Ishikawa (cell line): ENCODE measurements at regions not wholly inside any gene's neighbourhood (a gene's known extent, or its start where the extent isn't known, plus 50 kb on each side); places are given as distances from the start of the nearest gene placed in this dataset.

Experiments used
- CEBPB ChIP-seq: IDR thresholded peaks from 2 replicates; pipeline ENCODE4 v1.6.1; 2012
- CREB1 ChIP-seq: IDR thresholded peaks from 2 replicates; pipeline ENCODE4 v1.6.1; 2012; ENCODE audit warnings: low read depth
- EGR1 ChIP-seq: IDR thresholded peaks from 2 replicates; pipeline ENCODE4 v1.6.1; 2012
- EP300 ChIP-seq: IDR thresholded peaks from 2 replicates; pipeline ENCODE4 v1.6.1; 2012; ENCODE audit warnings: borderline replicate concordance
- FOXM1 ChIP-seq: IDR thresholded peaks from 2 replicates; pipeline ENCODE4 v1.6.1; 2012; ENCODE audit warnings: low read depth, borderline replicate concordance
- NFIC ChIP-seq: IDR thresholded peaks from 2 replicates; pipeline ENCODE4 v1.6.1; 2012
- RAD21 ChIP-seq: IDR thresholded peaks from 2 replicates; pipeline ENCODE4 v1.6.1; 2012; ENCODE audit warnings: low read depth
- TAF1 ChIP-seq: IDR thresholded peaks from 2 replicates; pipeline ENCODE4 v1.6.1; 2012; ENCODE audit warnings: low read depth, mild to moderate bottlenecking
- TCF12 ChIP-seq: IDR thresholded peaks from 2 replicates; pipeline ENCODE4 v1.6.1; 2012; ENCODE audit warnings: low read depth
- TEAD4 ChIP-seq: IDR thresholded peaks from 2 replicates; pipeline ENCODE4 v1.6.1; 2012
- YY1 ChIP-seq: IDR thresholded peaks from 2 replicates; pipeline ENCODE4 v1.6.1; 2012; ENCODE audit warnings: low read depth
- ZBTB7A ChIP-seq: IDR thresholded peaks from 2 replicates; pipeline ENCODE4 v1.6.1; 2012; ENCODE audit warnings: low read depth
- TF ChIP-seq, protein P1 (sequence below): IDR thresholded peaks from 2 replicates; pipeline ENCODE4 v1.6.1; 2012
- TF ChIP-seq, protein P2 (sequence below): IDR thresholded peaks from 2 replicates; pipeline ENCODE4 v1.6.1; 2012; ENCODE audit warnings: low read depth, mild to moderate bottlenecking
- TF ChIP-seq, protein P3 (sequence below): IDR thresholded peaks from 2 replicates; pipeline ENCODE4 v1.6.1; 2012

DNA sequence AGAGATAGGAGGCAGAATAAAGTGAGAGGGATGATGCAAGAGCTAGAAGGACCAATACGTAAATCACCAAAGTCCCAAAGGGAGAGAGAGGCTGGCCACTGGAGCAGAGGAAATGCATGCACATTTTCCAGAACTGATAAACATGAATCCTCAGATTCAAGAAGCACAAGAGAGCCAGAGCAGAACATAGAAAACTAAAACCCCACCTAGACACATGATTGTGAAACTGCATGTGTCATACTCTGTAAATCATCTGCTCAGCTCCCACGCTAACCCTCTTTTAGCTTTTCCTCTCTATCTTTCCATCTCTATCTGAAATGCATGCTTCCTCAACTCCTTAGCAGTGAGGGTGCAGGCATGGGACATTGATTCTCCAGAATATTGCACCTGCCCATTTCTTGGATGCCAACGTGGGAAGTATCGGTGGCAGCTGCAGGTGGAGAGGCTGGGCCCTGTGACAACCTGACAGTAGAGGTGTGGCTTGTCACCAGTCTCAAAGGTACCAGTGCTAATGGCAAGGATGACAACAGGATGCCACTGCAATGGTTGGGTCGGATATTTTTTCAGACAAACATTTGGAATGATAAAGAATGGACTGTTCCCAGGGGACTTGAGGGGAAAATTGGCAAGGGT is 89.3 kb upstream of the OTOS start:
- no peak for TF ChIP-seq CREB1
- TF ChIP-seq, protein P1, sequence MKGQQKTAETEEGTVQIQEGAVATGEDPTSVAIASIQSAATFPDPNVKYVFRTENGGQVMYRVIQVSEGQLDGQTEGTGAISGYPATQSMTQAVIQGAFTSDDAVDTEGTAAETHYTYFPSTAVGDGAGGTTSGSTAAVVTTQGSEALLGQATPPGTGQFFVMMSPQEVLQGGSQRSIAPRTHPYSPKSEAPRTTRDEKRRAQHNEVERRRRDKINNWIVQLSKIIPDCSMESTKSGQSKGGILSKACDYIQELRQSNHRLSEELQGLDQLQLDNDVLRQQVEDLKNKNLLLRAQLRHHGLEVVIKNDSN = no peak
- TF ChIP-seq NFIC = no peak
- TF ChIP-seq RAD21 = no peak
- TF ChIP-seq CEBPB = no peak
- no peak for TF ChIP-seq ZBTB7A
- TF ChIP-seq, protein P2, sequence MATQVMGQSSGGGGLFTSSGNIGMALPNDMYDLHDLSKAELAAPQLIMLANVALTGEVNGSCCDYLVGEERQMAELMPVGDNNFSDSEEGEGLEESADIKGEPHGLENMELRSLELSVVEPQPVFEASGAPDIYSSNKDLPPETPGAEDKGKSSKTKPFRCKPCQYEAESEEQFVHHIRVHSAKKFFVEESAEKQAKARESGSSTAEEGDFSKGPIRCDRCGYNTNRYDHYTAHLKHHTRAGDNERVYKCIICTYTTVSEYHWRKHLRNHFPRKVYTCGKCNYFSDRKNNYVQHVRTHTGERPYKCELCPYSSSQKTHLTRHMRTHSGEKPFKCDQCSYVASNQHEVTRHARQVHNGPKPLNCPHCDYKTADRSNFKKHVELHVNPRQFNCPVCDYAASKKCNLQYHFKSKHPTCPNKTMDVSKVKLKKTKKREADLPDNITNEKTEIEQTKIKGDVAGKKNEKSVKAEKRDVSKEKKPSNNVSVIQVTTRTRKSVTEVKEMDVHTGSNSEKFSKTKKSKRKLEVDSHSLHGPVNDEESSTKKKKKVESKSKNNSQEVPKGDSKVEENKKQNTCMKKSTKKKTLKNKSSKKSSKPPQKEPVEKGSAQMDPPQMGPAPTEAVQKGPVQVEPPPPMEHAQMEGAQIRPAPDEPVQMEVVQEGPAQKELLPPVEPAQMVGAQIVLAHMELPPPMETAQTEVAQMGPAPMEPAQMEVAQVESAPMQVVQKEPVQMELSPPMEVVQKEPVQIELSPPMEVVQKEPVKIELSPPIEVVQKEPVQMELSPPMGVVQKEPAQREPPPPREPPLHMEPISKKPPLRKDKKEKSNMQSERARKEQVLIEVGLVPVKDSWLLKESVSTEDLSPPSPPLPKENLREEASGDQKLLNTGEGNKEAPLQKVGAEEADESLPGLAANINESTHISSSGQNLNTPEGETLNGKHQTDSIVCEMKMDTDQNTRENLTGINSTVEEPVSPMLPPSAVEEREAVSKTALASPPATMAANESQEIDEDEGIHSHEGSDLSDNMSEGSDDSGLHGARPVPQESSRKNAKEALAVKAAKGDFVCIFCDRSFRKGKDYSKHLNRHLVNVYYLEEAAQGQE = no peak
- no peak for TF ChIP-seq YY1

DNA sequence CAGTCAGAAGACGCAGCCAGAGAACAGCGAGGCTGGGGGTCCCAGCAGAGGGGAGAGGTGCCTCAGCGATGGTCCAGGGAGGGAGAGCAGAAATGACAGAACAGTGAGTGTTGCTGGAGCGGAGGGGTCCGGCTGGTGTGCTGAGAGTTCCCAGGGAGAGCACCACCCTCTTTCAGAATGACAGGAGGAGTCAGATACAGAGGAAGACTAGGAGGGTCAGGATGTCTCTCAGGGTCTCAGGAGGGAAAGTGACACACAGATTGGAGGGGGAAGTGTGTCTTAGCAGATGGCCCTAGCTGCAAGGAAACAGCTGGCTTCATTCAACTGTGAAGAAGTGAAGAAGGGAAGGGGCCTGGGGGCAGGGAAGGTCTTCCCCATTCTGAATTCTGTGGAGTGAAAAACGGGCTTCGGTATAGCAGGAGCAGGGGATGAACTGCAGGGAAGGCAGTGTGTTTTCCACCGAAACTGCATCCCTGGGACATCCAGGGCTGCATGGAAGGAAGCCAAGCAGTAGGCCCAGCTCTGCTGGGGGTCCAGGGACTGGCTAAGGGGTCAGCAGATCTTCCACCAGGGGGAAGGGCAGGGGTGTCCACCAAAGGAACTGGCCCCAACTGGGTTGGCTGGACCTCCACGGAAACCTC is 90.0 kb upstream of the OTOS start:
- TF ChIP-seq EP300 = no peak
- no peak for TF ChIP-seq TCF12
- no peak for TF ChIP-seq YY1
- TF ChIP-seq ZBTB7A = no peak
- no peak for TF ChIP-seq CEBPB
- TF ChIP-seq NFIC = no peak
- TF ChIP-seq CREB1 = no peak
- TF ChIP-seq RAD21 = no peak
- TF ChIP-seq FOXM1 = no peak
- TF ChIP-seq TEAD4 = no peak
- TF ChIP-seq, protein P2 = no peak
- no peak for TF ChIP-seq EGR1
- TF ChIP-seq, protein P1 = no peak

DNA sequence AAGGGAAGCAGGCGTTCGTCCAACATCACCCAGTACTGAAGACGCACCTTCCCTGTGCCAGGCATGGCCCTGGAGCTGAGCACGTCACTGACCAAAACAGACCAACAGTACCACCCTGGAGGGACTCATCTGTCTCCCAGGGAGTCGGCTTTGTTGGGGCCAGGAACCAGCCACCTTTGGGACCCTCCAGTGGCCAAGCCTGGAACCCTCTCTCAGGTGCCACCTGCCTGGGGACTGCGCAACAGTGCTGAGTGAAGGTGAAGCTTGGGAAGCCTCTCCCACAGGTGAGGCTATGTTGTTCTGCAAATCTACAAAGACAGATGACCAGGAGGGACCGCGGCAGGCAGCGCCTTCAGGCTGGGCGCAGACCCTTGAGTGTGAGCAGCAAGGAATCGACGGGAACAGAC is 91.4 kb upstream of the OTOS start:
- TF ChIP-seq EGR1 = no peak
- TF ChIP-seq TEAD4 = no peak
- TF ChIP-seq TAF1 = no peak
- TF ChIP-seq, protein P3, sequence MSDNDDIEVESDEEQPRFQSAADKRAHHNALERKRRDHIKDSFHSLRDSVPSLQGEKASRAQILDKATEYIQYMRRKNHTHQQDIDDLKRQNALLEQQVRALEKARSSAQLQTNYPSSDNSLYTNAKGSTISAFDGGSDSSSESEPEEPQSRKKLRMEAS = no peak
- no peak for TF ChIP-seq TCF12
- TF ChIP-seq YY1 = no peak

DNA sequence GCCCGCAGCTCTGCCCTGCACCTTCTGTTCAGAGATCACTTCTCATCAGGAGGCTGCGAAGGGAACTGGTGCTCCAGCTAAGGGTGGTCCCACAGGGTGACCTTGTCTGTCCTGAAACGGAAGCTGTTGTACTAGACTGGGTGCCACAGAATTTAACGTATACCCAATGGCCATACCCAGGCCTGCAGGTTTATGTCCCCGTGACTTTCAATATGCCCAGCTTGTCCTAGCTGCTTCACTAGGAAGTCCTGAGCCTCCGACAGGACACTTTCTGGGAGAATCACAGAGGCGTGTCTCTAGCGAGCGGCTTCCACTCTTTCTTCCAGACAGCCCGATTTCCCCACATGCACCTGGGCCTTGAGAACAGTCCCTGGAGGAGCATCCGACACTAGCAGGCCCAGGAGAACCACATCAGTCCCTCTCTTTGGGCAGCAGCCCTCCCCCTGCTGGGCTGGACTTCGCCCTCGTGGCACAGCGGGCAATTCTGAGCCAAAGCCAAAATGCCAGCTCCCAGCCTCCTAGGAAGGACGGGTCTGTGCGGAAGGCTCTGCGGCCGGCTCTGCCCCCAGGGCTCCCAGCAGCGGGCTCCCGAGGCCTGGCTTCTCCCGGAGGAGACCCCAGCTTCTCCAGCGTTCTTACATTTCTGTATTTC is 91.9 kb upstream of the OTOS start:
- TF ChIP-seq ZBTB7A (no peak), RAD21 (no peak), EP300 (no peak), CEBPB (no peak), TCF12 (no peak), NFIC (no peak), TEAD4 (no peak), FOXM1 (no peak), TAF1 (no peak), CREB1 (no peak), EGR1 (no peak), YY1 (no peak)
- TF ChIP-seq, protein P2 = no peak
- TF ChIP-seq, protein P3 = no peak
- TF ChIP-seq, protein P1 = no peak
